COLO668 (cell line): ENCODE measurements at regions not wholly inside any gene's neighbourhood (a gene's known extent, or its start where the extent isn't known, plus 50 kb on each side); places are given as distances from the start of the nearest gene placed in this dataset.

Source experiments
- DNase-seq: peaks from one replicate; lab custom pipeline; 2025; ENCODE audit not compliant: unreplicated experiment; lab: John Stamatoyannopoulos, UW

- DNase-seq = no peak
These were observed 58.0 kb upstream of the ARRDC3 start for GRCh38 chr5:91441082-91441481.

GRCh38 chr5:91438871-91439270 is 55.8 kb upstream of the ARRDC3 start:
- no peak for DNase-seq

- DNase-seq = no peak
These were observed 53.1 kb upstream of the ARRDC3 start for GRCh38 chr5:91436241-91436640.

GRCh38 chr5:91434348-91434747 is 51.2 kb upstream of the ARRDC3 start:
- no peak for DNase-seq

GRCh38 chr5:91433861-91434260 is 50.7 kb upstream of the ARRDC3 start:
- DNase-seq = no peak
